CD4-positive, alpha-beta memory T cell (primary cell): ENCODE measurements at regions not wholly inside any gene's neighbourhood (a gene's known extent, or its start where the extent isn't known, plus 50 kb on each side); places are given as distances from the start of the nearest gene placed in this dataset.
"Not testable (repeated sequence)": the region's sequence is repeated elsewhere in the genome, so short reads cannot be mapped to it uniquely, and the experiment has no call there.

Experiments used
- CTCF ChIA-PET: fragments of 350-600 bp; sonication (Branson Sonifier 250); formaldehyde crosslinking; loops from one replicate; lab custom pipeline; 2021; ENCODE audit warnings: inconsistent platforms; ENCODE audit not compliant: partially characterized antibody; lab: Charles Lee
- POLR2A ChIA-PET: fragments of 350-600 bp; sonication (Branson Sonifier 250); formaldehyde crosslinking; loops from one replicate; lab custom pipeline; 2021; ENCODE audit not compliant: partially characterized antibody; lab: Charles Lee
- DNase-seq, 5 donors: peaks; one replicate each; pipeline versions ENCODE4 v3.0.0 to v3.0.0-alpha.2; 2020 to 2022; ENCODE audit warnings: mixed read lengths in 1 of 5
- H3K27ac ChIP-seq: one replicate; pipeline ENCODE4 v1.7.0; 2013; ENCODE audit warnings: low read depth, low read length
- H3K27me3 ChIP-seq: 2 replicates; pipeline ENCODE4 v1.7.0; 2013; ENCODE audit warnings: mild to moderate bottlenecking, low read length, moderate library complexity; ENCODE audit not compliant: insufficient read depth
- H3K36me3 ChIP-seq: 2 replicates; pipeline ENCODE4 v1.7.0; 2013; ENCODE audit warnings: mild to moderate bottlenecking, low read length, moderate library complexity; ENCODE audit not compliant: insufficient read depth
- H3K4me1 ChIP-seq: 2 replicates; pipeline ENCODE4 v1.7.0; 2013; ENCODE audit warnings: mild to moderate bottlenecking, low read length, moderate library complexity; ENCODE audit not compliant: insufficient read depth
- H3K4me3 ChIP-seq, 2 donors: one replicate each; pipeline ENCODE4 v1.7.0; 2013; ENCODE audit warnings: low read length in 2 of 2, mild to moderate bottlenecking in 1 of 2
- H3K9me3 ChIP-seq, 2 donors: one replicate each; pipeline ENCODE4 v1.7.0; 2013; ENCODE audit warnings: low read length in 2 of 2, control low read depth in 1 of 2; ENCODE audit not compliant: control insufficient read depth in 1 of 2
- H3K27ac Mint-ChIP-seq, 7 donors: one replicate each; pipeline ENCODE4 v1.8.0; 2020 to 2021; ENCODE audit warnings: mixed read lengths in 7 of 7, mild to moderate bottlenecking in 6 of 7, inconsistent platforms in 3 of 7, moderate library complexity in 3 of 7
- H3K27me3 Mint-ChIP-seq, 2 donors: one replicate each; pipeline ENCODE4 v1.8.0; 2020 to 2021; ENCODE audit warnings: mixed read lengths in 2 of 2
- H3K36me3 Mint-ChIP-seq, 2 donors: one replicate each; pipeline ENCODE4 v1.8.0; 2020 to 2021; ENCODE audit warnings: mixed read lengths in 2 of 2, inconsistent platforms in 1 of 2, mild to moderate bottlenecking in 1 of 2
- H3K4me1 Mint-ChIP-seq, 4 donors: one replicate each; pipeline ENCODE4 v1.8.0; 2020 to 2021; ENCODE audit warnings: mixed read lengths in 4 of 4, mild to moderate bottlenecking in 1 of 4
- H3K4me3 Mint-ChIP-seq, 8 donors: one replicate each; pipeline ENCODE4 v1.8.0; 2020 to 2021; ENCODE audit warnings: mixed read lengths in 8 of 8, mild to moderate bottlenecking in 7 of 8, moderate library complexity in 6 of 8, inconsistent platforms in 3 of 8
- H3K9me3 Mint-ChIP-seq, 8 donors: one replicate each; pipeline ENCODE4 v1.8.0; 2020 to 2021; ENCODE audit warnings: mixed read lengths in 8 of 8, mild to moderate bottlenecking in 5 of 8, inconsistent platforms in 3 of 8, moderate library complexity in 1 of 8
- intact Hi-C: fragments of 100-400 bp; cut with micrococcal nuclease; formaldehyde crosslinking; loops from one replicate; pipeline ENCODE4 v1.15.1; 2023

DNA sequence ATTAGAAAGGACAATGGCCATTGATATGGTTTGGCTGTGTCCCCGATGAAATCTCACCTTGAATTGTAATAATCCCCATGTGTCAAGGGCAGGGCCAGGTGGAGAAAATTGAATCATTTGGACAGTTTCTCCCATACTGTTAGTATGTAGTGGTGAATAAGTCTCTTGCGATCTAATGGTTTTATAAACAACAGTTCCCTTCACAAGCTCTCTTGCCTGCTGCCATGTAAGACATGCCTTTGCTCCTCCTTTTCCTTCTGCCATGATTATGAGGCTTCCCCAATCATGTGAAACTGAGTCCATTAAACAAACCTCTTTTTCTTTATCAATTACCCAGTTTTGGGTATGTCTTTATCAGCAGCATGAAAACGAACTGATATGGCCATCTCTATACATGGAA lies 302.7 kb downstream of the SFMBT2 start:
- DNase-seq, result no peak
- no peaks in the 10 kb centered on the region for H3K36me3 Mint-ChIP-seq
- Histone ChIP-seq H3K36me3 (no peaks in the 10 kb centered on the region), H3K27ac (no peak overlapping the region), H3K9me3 (no peaks in the 10 kb centered on the region), H3K4me1 (no peaks in the 10 kb centered on the region), H3K27me3 (no peaks in the 10 kb centered on the region), H3K4me3 (no peak overlapping the region)
- no peak overlapping the region for H3K27ac Mint-ChIP-seq
- H3K4me1 Mint-ChIP-seq, result peaks cover 0 to 3% (median 0%) of the 10 kb centered on the region in 4 donors
- peaks cover 5% of the 10 kb centered on the region in 2 donors for H3K27me3 Mint-ChIP-seq
- ChIA-PET CTCF (no interaction called here), POLR2A (no interaction called here)
- peaks cover 0 to 7% (median 3%) of the 10 kb centered on the region in 8 donors for H3K9me3 Mint-ChIP-seq
- H3K4me3 Mint-ChIP-seq, result no peak overlapping the region
- intact Hi-C loops, result no loop called here

DNA sequence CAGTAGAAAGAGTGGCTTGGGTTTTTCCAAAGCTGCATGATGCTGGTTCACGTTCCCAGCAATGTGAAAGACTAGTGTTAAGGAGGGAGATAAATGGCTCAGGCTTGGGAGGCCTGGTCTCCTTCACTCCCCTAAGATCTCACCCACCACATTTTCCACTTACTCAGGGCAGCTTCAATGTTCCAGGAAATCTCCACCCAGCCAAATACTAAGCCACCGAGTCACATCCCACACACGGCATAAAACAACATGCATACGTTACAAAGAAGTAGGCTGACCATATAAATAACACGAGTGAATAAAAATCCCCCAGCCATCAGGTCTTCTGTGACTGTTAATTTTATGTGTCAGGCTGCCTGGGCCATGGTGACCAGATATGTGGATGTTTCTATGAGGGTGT lies 303.5 kb downstream of the SFMBT2 start:
- Histone ChIP-seq H3K4me1 (no peaks in the 10 kb centered on the region), H3K36me3 (no peaks in the 10 kb centered on the region), H3K4me3 (no peak overlapping the region), H3K27me3 (no peaks in the 10 kb centered on the region), H3K9me3 (no peaks in the 10 kb centered on the region), H3K27ac (no peak overlapping the region)
- intact Hi-C loops, result no loop called here
- H3K9me3 Mint-ChIP-seq, result peaks cover 0 to 7% (median 3%) of the 10 kb centered on the region in 8 donors
- H3K4me3 Mint-ChIP-seq, result no peak overlapping the region
- peaks cover 0 to 3% (median 0%) of the 10 kb centered on the region in 4 donors for H3K4me1 Mint-ChIP-seq
- ChIA-PET POLR2A (no interaction called here), CTCF (interaction anchor here (1.2 kb wide), 1 partner anchor 14 kb away, joined by 3 read pairs; no protein-coding TSS in a partner anchor)
- DNase-seq, result no peak
- peaks cover 5% of the 10 kb centered on the region in 2 donors for H3K27me3 Mint-ChIP-seq
- no peaks in the 10 kb centered on the region for H3K36me3 Mint-ChIP-seq
- no peak overlapping the region for H3K27ac Mint-ChIP-seq

DNA sequence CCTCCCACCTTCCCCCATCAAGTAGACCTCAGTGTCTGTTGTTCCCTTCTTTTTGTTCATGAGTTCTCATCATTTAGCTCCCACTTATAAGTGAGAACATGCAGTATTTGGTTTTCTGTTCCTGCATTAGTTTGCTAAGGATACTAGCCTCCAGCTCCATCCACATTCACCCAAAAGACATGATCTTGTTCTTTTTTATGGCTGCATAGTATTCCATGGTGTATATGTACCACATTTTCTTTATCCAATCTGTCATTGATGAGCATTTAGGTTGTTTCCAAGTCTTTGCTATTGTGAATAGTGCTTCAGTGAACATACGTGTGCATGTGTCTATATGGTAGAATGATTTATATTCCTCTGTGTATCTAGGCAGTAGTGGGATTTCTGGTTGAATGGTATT lies 306.5 kb downstream of the SFMBT2 start:
- H3K36me3 ChIP-seq, H3K27me3 Mint-ChIP-seq, intact Hi-C loops, CTCF ChIA-PET, H3K27me3 ChIP-seq, H3K27ac Mint-ChIP-seq, H3K27ac ChIP-seq, H3K9me3 Mint-ChIP-seq, DNase-seq, H3K4me1 ChIP-seq, POLR2A ChIA-PET, H3K4me3 ChIP-seq, H3K4me1 Mint-ChIP-seq, H3K4me3 Mint-ChIP-seq, H3K36me3 Mint-ChIP-seq, H3K9me3 ChIP-seq: not testable (repeated sequence)

DNA sequence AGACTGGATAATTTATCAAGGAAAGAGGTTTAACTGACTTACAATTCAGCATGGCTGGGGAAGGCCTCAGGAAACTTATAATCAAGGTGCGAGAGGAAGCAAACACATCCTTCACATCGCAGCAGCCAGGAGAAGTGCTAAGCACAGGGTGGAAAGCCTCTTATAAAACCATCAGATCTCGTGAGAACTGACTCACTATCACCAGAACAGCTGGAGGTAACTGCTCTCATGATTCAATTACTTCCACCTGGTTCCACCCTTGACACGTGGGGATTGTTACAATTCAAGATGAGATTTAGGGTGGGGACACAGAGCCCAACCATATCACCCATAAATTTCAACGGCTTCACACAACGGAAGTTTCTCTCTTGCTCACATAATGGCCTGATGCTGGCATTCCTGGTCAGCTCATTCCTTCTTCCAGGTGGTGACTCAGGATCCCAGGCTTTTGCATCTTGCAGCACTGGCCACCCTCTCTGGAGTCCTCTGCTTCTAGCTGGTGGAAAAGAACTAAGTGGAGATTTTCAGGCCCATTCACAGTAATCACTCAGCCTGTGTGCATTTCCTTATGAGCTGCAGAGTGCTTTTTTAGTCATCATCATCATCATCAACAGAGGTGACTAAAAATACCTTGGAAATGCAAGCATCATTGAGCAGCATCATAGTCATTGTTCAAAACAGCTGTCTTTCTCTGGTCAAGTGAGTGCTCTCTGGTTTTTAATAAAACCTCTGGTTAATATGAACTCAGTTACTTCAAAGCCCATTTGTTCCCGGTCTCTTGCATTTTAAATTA lies 308.1 kb downstream of the SFMBT2 start:
- H3K9me3 ChIP-seq, result no peaks in the 10 kb centered on the region
- peaks cover 0 to 4% (median 0%) of the 10 kb centered on the region in 8 donors for H3K9me3 Mint-ChIP-seq
- H3K27me3 Mint-ChIP-seq, result peaks cover 0 to 5% of the 10 kb centered on the region in 2 donors
- H3K4me3 ChIP-seq, result no peak overlapping the region
- H3K4me3 Mint-ChIP-seq, result no peak overlapping the region
- POLR2A ChIA-PET, result no interaction called here
- H3K36me3 Mint-ChIP-seq, result no peaks in the 10 kb centered on the region
- H3K27ac Mint-ChIP-seq, result no peak overlapping the region
- intact Hi-C loops, result no loop called here
- H3K36me3 ChIP-seq, result no peaks in the 10 kb centered on the region
- DNase-seq, result no peak
- CTCF ChIA-PET, result no interaction called here
- H3K27me3 ChIP-seq, result no peaks in the 10 kb centered on the region
- peaks cover 0 to 3% (median 0%) of the 10 kb centered on the region in 4 donors for H3K4me1 Mint-ChIP-seq
- H3K27ac ChIP-seq, result no peak overlapping the region
- no peaks in the 10 kb centered on the region for H3K4me1 ChIP-seq

DNA sequence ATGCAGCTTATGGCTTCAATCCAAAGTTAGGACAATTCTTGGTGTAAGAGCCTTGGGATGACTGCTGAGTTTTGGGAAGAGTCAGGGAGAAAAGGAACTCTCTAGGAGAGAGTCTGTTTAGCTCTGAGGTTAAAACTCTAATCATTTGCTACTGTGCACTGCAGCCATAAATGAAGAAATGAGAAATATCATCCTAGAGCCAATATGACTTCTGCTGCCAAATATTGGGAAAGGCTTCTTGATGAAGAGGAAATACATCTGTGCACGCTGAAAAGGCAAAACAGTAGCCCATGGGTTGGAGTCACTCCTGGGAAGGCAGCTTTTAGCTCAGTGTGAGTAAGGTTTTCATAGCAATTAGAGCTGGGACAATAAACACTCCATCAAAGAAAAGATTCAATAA lies 308.8 kb downstream of the SFMBT2 start:
- no peak overlapping the region for H3K4me3 Mint-ChIP-seq
- Histone ChIP-seq H3K4me1 (no peaks in the 10 kb centered on the region), H3K27me3 (no peaks in the 10 kb centered on the region), H3K9me3 (no peaks in the 10 kb centered on the region), H3K36me3 (no peaks in the 10 kb centered on the region), H3K27ac (no peak overlapping the region), H3K4me3 (no peak overlapping the region)
- ChIA-PET POLR2A (no interaction called here), CTCF (interaction anchor here (1.0 kb wide), 1 partner anchor 19 kb away, joined by 3 read pairs; no protein-coding TSS in a partner anchor)
- H3K36me3 Mint-ChIP-seq, result no peaks in the 10 kb centered on the region
- no peak for DNase-seq
- H3K27me3 Mint-ChIP-seq, result peaks cover 0 to 5% of the 10 kb centered on the region in 2 donors
- peaks cover 0 to under 1% (median 0%) of the 10 kb centered on the region in 4 donors for H3K4me1 Mint-ChIP-seq
- peaks cover 0 to 4% (median 0%) of the 10 kb centered on the region in 8 donors for H3K9me3 Mint-ChIP-seq
- no peak overlapping the region for H3K27ac Mint-ChIP-seq
- intact Hi-C loops, result no loop called here

DNA sequence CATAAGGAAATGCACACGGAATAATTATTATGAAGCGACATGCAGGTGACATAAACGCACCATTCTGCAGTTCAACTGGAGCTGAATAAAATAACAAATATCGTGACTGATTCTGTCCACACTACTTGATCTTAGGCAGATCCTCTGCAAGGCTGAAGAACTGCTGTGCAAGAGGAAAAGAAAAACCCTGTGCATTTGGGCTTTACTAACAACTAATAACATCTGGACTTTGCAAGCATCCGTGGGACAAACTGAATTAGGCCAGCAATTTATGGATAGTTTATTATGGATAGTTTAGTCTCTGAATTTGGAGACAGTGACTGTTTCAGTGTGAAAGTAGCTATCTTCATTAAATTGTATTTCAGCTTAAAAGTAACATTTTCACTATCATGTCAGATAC lies 309.4 kb downstream of the SFMBT2 start:
- ChIA-PET CTCF (interaction anchor here (1.0 kb wide), 1 partner anchor 20 kb away, joined by 3 read pairs; no protein-coding TSS in a partner anchor), POLR2A (no interaction called here)
- DNase-seq, result no peak
- H3K9me3 Mint-ChIP-seq, result peaks cover 0 to 4% (median 0%) of the 10 kb centered on the region in 8 donors
- no peaks in the 10 kb centered on the region for H3K4me1 ChIP-seq
- no peak overlapping the region for H3K27ac Mint-ChIP-seq
- no peaks in the 10 kb centered on the region for H3K27me3 ChIP-seq
- no peak overlapping the region for H3K4me3 ChIP-seq
- H3K36me3 ChIP-seq, result no peaks in the 10 kb centered on the region
- no peak overlapping the region for H3K27ac ChIP-seq
- no peaks in the 10 kb centered on the region for H3K4me1 Mint-ChIP-seq
- no peaks in the 10 kb centered on the region for H3K36me3 Mint-ChIP-seq
- H3K4me3 Mint-ChIP-seq, result no peak overlapping the region
- intact Hi-C loops, result no loop called here
- peaks cover 0 to 5% of the 10 kb centered on the region in 2 donors for H3K27me3 Mint-ChIP-seq
- H3K9me3 ChIP-seq, result no peaks in the 10 kb centered on the region

DNA sequence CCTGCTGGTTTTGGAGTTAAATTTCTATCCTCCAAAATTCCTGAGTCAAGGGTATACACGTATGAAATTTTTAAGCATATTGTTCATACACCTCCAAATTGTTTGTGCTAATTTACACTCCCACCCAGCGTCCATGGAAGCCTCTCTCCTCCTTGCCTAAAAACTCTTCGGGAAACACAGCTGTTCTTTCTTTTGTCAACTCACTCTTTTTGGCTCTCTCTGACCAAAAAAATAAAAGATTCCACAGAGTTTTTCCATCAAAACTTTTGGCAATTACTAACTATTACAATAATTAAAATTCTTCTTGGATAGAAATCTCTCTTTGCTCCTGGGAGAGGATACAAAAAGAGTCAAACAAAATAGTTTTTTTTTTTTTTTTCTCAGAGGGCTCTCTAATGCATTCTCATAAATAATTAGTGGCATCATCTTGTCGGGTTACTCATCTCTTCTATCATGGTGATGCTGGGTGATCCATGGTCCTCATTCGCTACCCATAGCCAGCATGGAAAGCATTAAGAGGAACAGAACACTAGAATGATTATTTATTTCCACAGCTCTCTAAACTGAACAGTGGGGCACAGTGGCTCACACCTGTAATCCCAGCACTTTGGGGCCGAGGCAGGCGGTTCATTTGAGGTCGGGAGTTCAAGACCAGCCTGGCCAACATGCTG lies 310.7 kb downstream of the SFMBT2 start:
- H3K27me3 ChIP-seq, result no peaks in the 10 kb centered on the region
- H3K27ac Mint-ChIP-seq, result no peak overlapping the region
- intact Hi-C loops, result no loop called here
- no peak for DNase-seq
- ChIA-PET CTCF (no interaction called here), POLR2A (no interaction called here)
- H3K4me3 ChIP-seq, result no peak overlapping the region
- no peaks in the 10 kb centered on the region for H3K36me3 ChIP-seq
- no peaks in the 10 kb centered on the region for H3K9me3 ChIP-seq
- H3K36me3 Mint-ChIP-seq, result no peaks in the 10 kb centered on the region
- H3K4me3 Mint-ChIP-seq, result no peak overlapping the region
- H3K9me3 Mint-ChIP-seq, result peaks cover 0 to 4% (median 0%) of the 10 kb centered on the region in 8 donors
- peaks cover 0 to 5% of the 10 kb centered on the region in 2 donors for H3K27me3 Mint-ChIP-seq
- no peaks in the 10 kb centered on the region for H3K4me1 ChIP-seq
- no peak overlapping the region for H3K27ac ChIP-seq
- H3K4me1 Mint-ChIP-seq, result no peaks in the 10 kb centered on the region
